H1 (cell line): ENCODE measurements at regions not wholly inside any gene's neighbourhood (a gene's known extent, or its start where the extent isn't known, plus 50 kb on each side); places are given as distances from the start of the nearest gene placed in this dataset.

ENCODE experiments used
- CTCF ChIA-PET: fragments of 300-600 bp; sonication (Branson Sonifier 250); formaldehyde crosslinking; loops from one replicate; lab custom pipeline; 2021; ENCODE audit not compliant: partially characterized antibody; lab: Charles Lee
- POLR2A ChIA-PET: fragments of 300-600 bp; sonication (Branson Sonifier 250); formaldehyde crosslinking; loops from one replicate; lab custom pipeline; 2021; ENCODE audit warnings: inconsistent platforms; ENCODE audit not compliant: partially characterized antibody; lab: Charles Lee
- DNase-seq, 2 experiments: peaks; one replicate each; pipeline versions ENCODE4 v3.0.0 to v3.0.0-alpha.2; 2010 to 2022; ENCODE audit warnings: low spot score in 2 of 2, low read depth in 1 of 2, mixed read lengths in 1 of 2
- FAIRE-seq: peaks from 2 replicates; lab custom pipeline; 2011; peaks lifted over from hg19 to GRCh38; lab: Jason Lieb, UNC
- H2AFZ ChIP-seq: 2 replicates; pipeline ENCODE4 v1.8.1; 2012; ENCODE audit warnings: low read length, inconsistent platforms
- H2AK5ac ChIP-seq: 2 replicates; pipeline ENCODE4 v1.6.1; 2013; ENCODE audit warnings: low read depth, low read length
- H2BK120ac ChIP-seq: replicated peaks from 2 replicates; pipeline ENCODE3; 2013; ENCODE audit warnings: low read depth, low read length, inconsistent platforms
- H2BK12ac ChIP-seq: 2 replicates; pipeline ENCODE4 v1.6.1; 2013; ENCODE audit warnings: low read depth, low read length
- H2BK15ac ChIP-seq: 2 replicates; pipeline ENCODE4 v1.6.1; 2013; ENCODE audit warnings: low read length
- H2BK20ac ChIP-seq: 2 replicates; pipeline ENCODE4 v1.6.1; 2013; ENCODE audit warnings: low read length
- H2BK5ac ChIP-seq: 2 replicates; pipeline ENCODE4 v1.6.1; 2013; ENCODE audit warnings: low read depth, low read length
- H3K14ac ChIP-seq: 2 replicates; pipeline ENCODE4 v1.6.1; 2013; ENCODE audit warnings: inconsistent platforms; ENCODE audit not compliant: insufficient read length
- H3K18ac ChIP-seq: 2 replicates; pipeline ENCODE4 v1.6.1; 2013; ENCODE audit warnings: low read length; ENCODE audit errors: extremely low read depth
- H3K23ac ChIP-seq: 2 replicates; pipeline ENCODE4 v1.6.1; 2013; ENCODE audit warnings: inconsistent platforms; ENCODE audit not compliant: insufficient read length
- H3K23me2 ChIP-seq: 2 replicates; pipeline ENCODE4 v1.6.1; 2013; ENCODE audit warnings: low read depth, low read length
- H3K27ac ChIP-seq: 2 replicates; pipeline ENCODE4 v1.6.1; 2011; ENCODE audit warnings: low read depth, low read length, inconsistent platforms
- H3K27me3 ChIP-seq, 4 experiments: replicated peaks in 1 of 4; 1 replicate in 1 of 4; 2 replicates in 3 of 4; pipeline versions ENCODE4 v1.6.1 to v1.8.1; 2011 to 2013; ENCODE audit warnings: low read length in 3 of 4, mild to moderate bottlenecking in 3 of 4, inconsistent platforms in 2 of 4, mixed read lengths in 2 of 4, moderate library complexity in 1 of 4; ENCODE audit not compliant: control insufficient read depth in 3 of 4, insufficient read depth in 3 of 4; ENCODE audit errors: extremely low read depth in 1 of 4
- H3K36me3 ChIP-seq, 4 experiments: 2 replicates each; pipeline versions ENCODE4 v1.6.1 to v1.8.1; 2011 to 2013; ENCODE audit warnings: mild to moderate bottlenecking in 4 of 4, low read length in 3 of 4, moderate library complexity in 2 of 4, control low read depth in 1 of 4, inconsistent platforms in 1 of 4; ENCODE audit not compliant: insufficient read depth in 4 of 4, control insufficient read depth in 2 of 4
- H3K4ac ChIP-seq: replicated peaks from 2 replicates; pipeline ENCODE3; 2013; ENCODE audit warnings: low read length, low read depth, mixed read lengths, inconsistent platforms; ENCODE audit not compliant: insufficient read length
- H3K4me1 ChIP-seq, 4 experiments: replicated peaks in 1 of 4; 1 replicate in 1 of 4; 2 replicates in 3 of 4; pipeline versions ENCODE4 v1.6.1 to v1.8.1; 2011 to 2013; ENCODE audit warnings: low read length in 3 of 4, inconsistent platforms in 2 of 4, mixed read lengths in 1 of 4; ENCODE audit not compliant: insufficient read depth in 4 of 4, control insufficient read depth in 3 of 4
- H3K4me2 ChIP-seq, 2 experiments: 2 replicates each; pipeline versions ENCODE4 v1.6.1 to v1.8.1; 2011 to 2013; ENCODE audit warnings: low read depth in 2 of 2, low read length in 2 of 2, control low read depth in 1 of 2, inconsistent platforms in 1 of 2, mild to moderate bottlenecking in 1 of 2; ENCODE audit not compliant: insufficient read depth in 1 of 2
- H3K4me3 ChIP-seq, 4 experiments: fragments of 200-600, 300-600 bp in 1 of 4; sonication (generic), shearing (Covaris generic), sonication (Bioruptor Twin) in 1 of 4; 2 replicates each; pipeline versions ENCODE4 v1.5.1 to v1.8.1; 2011 to 2016; ENCODE audit warnings: low read length in 4 of 4, low read depth in 3 of 4, control low read depth in 2 of 4, inconsistent platforms in 2 of 4, mild to moderate bottlenecking in 2 of 4, mixed read lengths in 1 of 4, moderate library complexity in 1 of 4; ENCODE audit not compliant: insufficient read depth in 2 of 4; ENCODE audit errors: extremely low read depth in 1 of 4
- H3K56ac ChIP-seq: replicated peaks from 2 replicates; pipeline ENCODE3; 2013; ENCODE audit warnings: low read depth, mild to moderate bottlenecking, mixed read lengths, low read length, inconsistent platforms; ENCODE audit not compliant: insufficient read length
- H3K79me1 ChIP-seq: 2 replicates; pipeline ENCODE4 v1.6.1; 2013; ENCODE audit warnings: low read depth, low read length, control low read depth
- H3K79me2 ChIP-seq, 2 experiments: 2 replicates each; pipeline versions ENCODE4 v1.6.1 to v1.8.1; 2012 to 2013; ENCODE audit warnings: low read length in 2 of 2, mild to moderate bottlenecking in 2 of 2, inconsistent platforms in 1 of 2; ENCODE audit not compliant: insufficient read depth in 2 of 2, control insufficient read depth in 1 of 2
- H3K9ac ChIP-seq, 4 experiments: replicated peaks in 1 of 4; 1 replicate in 1 of 4; 2 replicates in 3 of 4; pipeline versions ENCODE4 v1.6.1 to v1.8.1; 2011 to 2013; ENCODE audit warnings: low read depth in 3 of 4, low read length in 3 of 4, control low read depth in 2 of 4, mild to moderate bottlenecking in 2 of 4, moderate library complexity in 2 of 4, inconsistent platforms in 1 of 4; ENCODE audit errors: extremely low read depth in 1 of 4
- H3K9me3 ChIP-seq, 2 experiments: 2 replicates each; pipeline versions ENCODE4 v1.6.1 to v1.8.1; 2012 to 2013; ENCODE audit warnings: mild to moderate bottlenecking in 2 of 2, moderate library complexity in 2 of 2, control low read depth in 1 of 2, inconsistent platforms in 1 of 2, low read depth in 1 of 2, low read length in 1 of 2, mixed read lengths in 1 of 2; ENCODE audit not compliant: insufficient read depth in 2 of 2
- H4K20me1 ChIP-seq, 2 experiments: replicated peaks in 1 of 2; 2 replicates each; pipeline versions ENCODE3 to v1.8.1; 2011 to 2013; ENCODE audit warnings: inconsistent platforms in 2 of 2, low read length in 2 of 2, mild to moderate bottlenecking in 1 of 2; ENCODE audit not compliant: insufficient read depth in 2 of 2, control insufficient read depth in 1 of 2
- H4K5ac ChIP-seq: 2 replicates; pipeline ENCODE4 v1.6.1; 2013; ENCODE audit warnings: low read length, low read depth, mixed read lengths, inconsistent platforms; ENCODE audit not compliant: insufficient read length
- H4K8ac ChIP-seq: 2 replicates; pipeline ENCODE4 v1.8.0; 2013; ENCODE audit warnings: mild to moderate bottlenecking, moderate library complexity, low read length, inconsistent platforms; ENCODE audit not compliant: insufficient read depth; ENCODE audit errors: extremely low read depth
- H4K91ac ChIP-seq: replicated peaks from 2 replicates; pipeline ENCODE3; 2013; ENCODE audit warnings: low read length, mixed read lengths, inconsistent platforms; ENCODE audit not compliant: insufficient read length
- ATF3 ChIP-seq: IDR thresholded peaks from 2 replicates; pipeline ENCODE4 v1.6.1; 2011; ENCODE audit warnings: low read depth, mild to moderate bottlenecking, low read length; ENCODE audit not compliant: insufficient read depth
- BACH1 ChIP-seq: IDR thresholded peaks from 2 replicates; pipeline ENCODE4 v1.6.1; 2012; ENCODE audit warnings: low read length, improper control_type of control experiment
- BRCA1 ChIP-seq: IDR thresholded peaks from 2 replicates; pipeline ENCODE4 v1.6.1; 2012; ENCODE audit warnings: low read depth, low read length, improper control_type of control experiment
- CBX5 ChIP-seq: fragments of 300-800, 300-1000 bp; sonication (generic); IDR thresholded peaks from 2 replicates; pipeline ENCODE4 v1.7.1; 2016; ENCODE audit warnings: antibody characterized with exemption, low read length, low read depth
- FOSL1 ChIP-seq: IDR thresholded peaks from 2 replicates; pipeline ENCODE4 v1.6.1; 2011; ENCODE audit warnings: mild to moderate bottlenecking, low read depth, low read length, moderate library complexity; ENCODE audit not compliant: insufficient read depth
- JUND ChIP-seq: IDR thresholded peaks from 2 replicates; pipeline ENCODE4 v1.6.1; 2011; ENCODE audit warnings: mild to moderate bottlenecking, improper control_type of control experiment, low read length
- KDM1A ChIP-seq: fragments of 200-600, 300-600 bp; sonication (generic); IDR thresholded peaks from 2 replicates; pipeline ENCODE4 v1.7.1; 2016; ENCODE audit warnings: mild to moderate bottlenecking, low read length, borderline replicate concordance
- KDM5A ChIP-seq: fragments of 200-600 bp; IDR thresholded peaks from 2 replicates; pipeline ENCODE4 v1.7.1; 2012; ENCODE audit warnings: mild to moderate bottlenecking, low read length, inconsistent platforms, mixed read lengths
- RFX5 ChIP-seq: IDR thresholded peaks from 2 replicates; pipeline ENCODE4 v1.6.1; 2011; ENCODE audit warnings: low read depth, low read length, improper control_type of control experiment, borderline replicate concordance
- SP1 ChIP-seq: IDR thresholded peaks from 2 replicates; pipeline ENCODE4 v1.6.1; 2011; ENCODE audit warnings: low read depth, low read length
- YY1 ChIP-seq: IDR thresholded peaks from 2 replicates; pipeline ENCODE4 v1.6.1; 2011; ENCODE audit warnings: low read depth, mild to moderate bottlenecking, low read length
- WGBS, 2 experiments: shearing (Covaris generic) in 1 of 2; methylation state at CpG; one replicate each; pipeline versions ENCODE4 v1.1.6 to v1.1.7; 2013 to 2015; ENCODE audit warnings: low lambda C conversion rate in 2 of 2, mixed read lengths in 2 of 2, inconsistent platforms in 1 of 2, low coverage in 1 of 2, missing lambda C conversion rate in 1 of 2; ENCODE audit not compliant: insufficient replicate concordance in 2 of 2, insufficient coverage in 1 of 2, insufficient read length in 1 of 2; ENCODE audit errors: extremely low coverage in 1 of 2, missing lambda C conversion rate in 1 of 2; 5-methylcytosine and 5-hydroxymethylcytosine counted together

GRCh38 chr3:31114929-31115283 is 220.4 kb upstream of the GADL1 start:
- Histone ChIP-seq H3K56ac (no peak overlapping the region), H3K23ac (no peak overlapping the region), H2BK120ac (no peak overlapping the region), H2BK20ac (no peak overlapping the region), H3K9me3 (no peaks in the 10 kb centered on the region), H3K14ac (no peak overlapping the region), H3K27ac (no peak overlapping the region), H2BK12ac (no peak overlapping the region), H4K91ac (no peak overlapping the region), H3K4me2 (no peak overlapping the region), H2AK5ac (no peak overlapping the region), H3K23me2 (no peaks in the 10 kb centered on the region), H3K79me1 (no peaks in the 10 kb centered on the region), H2BK5ac (no peak overlapping the region), H3K27me3 (no peaks in the 10 kb centered on the region), H3K79me2 (no peaks in the 10 kb centered on the region), H3K4ac (no peak overlapping the region), H4K8ac (no peak overlapping the region), H3K36me3 (no peaks in the 10 kb centered on the region), H4K20me1 (no peaks in the 10 kb centered on the region), H3K4me1 (no peaks in the 10 kb centered on the region), H2AFZ (no peak overlapping the region), H4K5ac (no peak overlapping the region), H3K18ac (no peak overlapping the region), H3K9ac (no peak overlapping the region), H3K4me3 (no peak overlapping the region), H2BK15ac (no peak overlapping the region)
- no peak for TF ChIP-seq BRCA1
- TF ChIP-seq JUND, result no peak
- no peak for TF ChIP-seq SP1
- no peak for TF ChIP-seq FOSL1
- no peak for TF ChIP-seq BACH1
- no peak for TF ChIP-seq KDM5A
- TF ChIP-seq CBX5, result no peak
- no peak for TF ChIP-seq ATF3
- no peak for TF ChIP-seq YY1
- no peak for TF ChIP-seq KDM1A
- TF ChIP-seq RFX5, result no peak
- 82% methylated on average over 1 of the region's 1 CpG; no CpG with 5 or more reads in 1 of the 2 experiments for WGBS, 2 experiments
- FAIRE-seq, result no peak
- CTCF ChIA-PET, result no interaction called here
- no peak for DNase-seq
- POLR2A ChIA-PET, result no interaction called here
